CD4-positive, alpha-beta T cell treated with Interleukin-6 for 4 hours (primary cell): ENCODE measurements at regions not wholly inside any gene's neighbourhood (a gene's known extent, or its start where the extent isn't known, plus 50 kb on each side); places are given as distances from the start of the nearest gene placed in this dataset.

Experiments used
- DNase-seq: peaks from one replicate; pipeline ENCODE4 v3.0.0-alpha.2; 2020; ENCODE audit warnings: mixed read lengths

DNA sequence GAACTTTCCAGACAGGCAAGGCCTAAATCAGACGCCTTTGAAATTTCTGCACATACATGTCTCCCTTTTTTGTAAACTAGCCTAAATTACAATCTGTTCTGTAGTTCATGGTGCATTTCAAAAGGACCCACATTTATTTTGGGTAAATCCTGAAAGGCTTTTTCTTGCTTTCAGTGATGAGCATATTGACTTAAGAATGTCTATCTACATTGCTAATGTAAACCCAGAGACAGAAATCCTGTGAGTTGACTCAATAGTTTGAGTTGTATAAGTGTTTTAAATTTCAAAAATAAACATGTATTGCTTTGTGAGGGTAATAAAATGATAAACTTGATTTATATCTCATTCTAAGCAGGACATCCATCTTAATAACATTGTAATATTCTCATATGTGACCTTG, 977.0 kb upstream of the NR2F2 start:
- DNase-seq: no peak

DNA sequence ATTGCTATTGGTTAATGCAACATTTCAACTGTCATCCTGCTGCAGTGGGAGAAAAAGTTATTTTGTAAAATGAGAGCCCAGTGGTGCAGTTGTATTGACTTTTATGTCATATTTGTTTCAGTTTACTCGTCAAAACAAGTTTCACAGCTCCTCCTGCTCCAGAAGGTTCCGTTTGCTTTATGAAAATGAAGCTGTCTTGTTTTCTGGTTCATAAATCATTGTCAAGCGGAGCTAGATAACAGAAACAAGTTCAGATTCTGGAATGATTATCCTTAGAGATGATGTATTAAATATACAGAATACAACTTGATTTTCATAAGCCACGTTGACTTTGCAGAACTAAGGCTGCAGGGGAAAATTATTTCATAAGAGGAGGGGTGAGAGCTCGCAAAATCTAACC, 970.5 kb upstream of the NR2F2 start:
- DNase-seq: no peak

DNA sequence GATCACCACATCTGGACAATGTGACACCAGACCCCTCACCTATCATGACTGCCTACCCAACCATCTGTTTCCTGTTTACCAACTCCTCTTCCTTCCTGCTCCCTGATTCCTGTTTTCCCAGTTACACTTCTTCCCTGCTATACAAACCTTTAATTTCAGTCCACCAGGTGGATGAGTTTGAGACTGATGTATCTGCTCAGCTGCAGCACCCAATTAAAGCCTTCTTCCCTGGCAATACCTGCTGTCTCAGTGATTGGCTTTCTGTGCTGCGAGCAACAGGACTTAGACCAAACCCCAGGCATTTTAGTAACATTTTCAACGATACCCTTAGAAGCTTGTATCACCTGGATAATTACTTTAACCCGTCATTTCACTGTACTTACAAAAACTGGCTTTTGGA, 968.2 kb upstream of the NR2F2 start:
- DNase-seq: no peak

DNA sequence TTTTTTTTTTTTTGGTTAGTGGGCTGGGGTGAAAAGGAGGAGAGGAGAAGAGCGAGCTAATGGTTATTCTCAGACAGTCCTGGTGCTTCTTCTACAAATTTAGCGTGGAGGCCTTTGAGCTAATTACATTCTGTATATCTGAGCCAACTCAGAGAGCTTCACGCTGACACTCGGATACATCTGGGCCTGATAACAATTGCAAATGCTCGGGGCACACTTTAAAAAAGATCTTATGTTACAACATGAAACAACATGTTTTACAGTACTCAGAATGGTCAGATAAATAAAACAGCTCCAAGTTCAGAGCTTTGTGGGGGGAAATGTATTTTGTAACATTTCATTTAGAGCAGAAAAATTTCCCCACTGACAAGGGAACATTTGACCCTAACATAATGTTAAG, 966.9 kb upstream of the NR2F2 start:
- DNase-seq: no peak

- DNase-seq: no peak
Measured at GRCh38 chr15:95365511-95366107, 964.9 kb upstream of the NR2F2 start.

GRCh38 chr15:95368191-95368590, 962.3 kb upstream of the NR2F2 start:
- DNase-seq: no peak

GRCh38 chr15:95368755-95369601, 961.5 kb upstream of the NR2F2 start:
- no peak for DNase-seq

DNA sequence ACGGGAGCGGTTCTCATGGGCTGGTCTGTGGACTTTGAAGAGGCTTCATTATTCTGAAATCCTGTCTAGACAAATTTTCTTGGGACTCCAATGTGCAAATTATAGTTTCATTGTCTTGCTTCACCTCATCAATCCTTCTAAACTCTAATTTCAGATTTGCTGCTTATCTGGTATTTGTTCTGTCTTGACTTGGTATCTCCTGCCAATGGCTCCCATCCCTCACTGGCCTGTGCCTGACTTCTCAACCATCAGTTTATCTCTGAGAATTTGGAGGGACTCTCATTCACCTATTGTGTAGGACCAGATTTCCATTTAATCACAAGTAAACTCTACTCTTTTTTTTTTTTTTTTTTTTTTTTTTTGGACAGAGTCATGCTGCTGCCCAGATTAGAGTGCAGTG, 960.2 kb upstream of the NR2F2 start:
- DNase-seq: no peak

GRCh38 chr15:95371664-95372063, 958.8 kb upstream of the NR2F2 start:
- DNase-seq: no peak

DNA sequence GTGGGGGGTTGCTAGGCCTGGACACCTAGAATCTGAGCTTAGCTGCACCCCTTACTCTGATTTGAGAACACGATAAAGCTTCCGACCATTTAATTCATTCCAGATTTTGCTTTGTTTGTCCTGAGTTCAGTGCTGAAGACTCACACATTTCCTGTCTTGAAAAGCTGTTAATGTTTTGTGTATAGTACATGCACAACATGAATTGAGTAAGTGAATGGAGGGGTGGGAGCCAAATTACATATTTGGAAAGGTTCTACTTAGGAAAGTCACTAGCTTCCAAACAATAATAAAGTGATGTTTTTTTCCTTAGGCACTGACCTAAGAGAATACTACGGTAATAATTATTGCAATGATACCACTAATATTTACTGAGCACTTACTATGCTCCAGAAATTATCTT, 955.2 kb upstream of the NR2F2 start:
- no peak for DNase-seq

DNA sequence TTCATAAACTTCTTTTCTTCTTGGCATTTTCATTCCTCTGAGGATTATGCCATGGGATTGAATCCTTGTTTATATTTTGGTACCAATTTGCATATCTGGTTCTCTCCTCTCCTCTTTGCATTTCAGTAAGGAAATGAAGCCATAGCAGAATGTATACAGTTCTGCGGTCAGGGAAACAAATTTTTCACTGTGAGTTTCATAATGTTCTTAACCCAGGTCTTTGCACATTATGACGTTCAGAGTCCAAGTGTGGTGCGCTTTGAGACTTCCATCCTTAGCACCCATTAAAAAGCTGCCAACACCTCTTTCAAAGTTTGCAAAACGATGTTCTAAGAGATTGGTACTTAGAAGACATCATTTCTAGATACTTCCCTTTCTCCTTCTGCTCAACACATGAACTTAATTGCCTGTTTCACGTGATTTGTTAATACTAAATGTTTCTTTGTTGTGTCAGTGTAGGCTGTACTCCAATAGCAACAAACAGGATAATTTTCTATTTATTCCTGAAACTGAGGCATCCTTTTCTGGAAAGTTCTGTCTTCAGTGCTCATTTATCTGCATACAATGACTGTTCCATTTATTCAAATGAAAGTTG, 953.1 kb upstream of the NR2F2 start:
- DNase-seq: no peak

- no peak for DNase-seq
Measured at GRCh38 chr15:95394186-95395067, 936.1 kb upstream of the NR2F2 start.

DNA sequence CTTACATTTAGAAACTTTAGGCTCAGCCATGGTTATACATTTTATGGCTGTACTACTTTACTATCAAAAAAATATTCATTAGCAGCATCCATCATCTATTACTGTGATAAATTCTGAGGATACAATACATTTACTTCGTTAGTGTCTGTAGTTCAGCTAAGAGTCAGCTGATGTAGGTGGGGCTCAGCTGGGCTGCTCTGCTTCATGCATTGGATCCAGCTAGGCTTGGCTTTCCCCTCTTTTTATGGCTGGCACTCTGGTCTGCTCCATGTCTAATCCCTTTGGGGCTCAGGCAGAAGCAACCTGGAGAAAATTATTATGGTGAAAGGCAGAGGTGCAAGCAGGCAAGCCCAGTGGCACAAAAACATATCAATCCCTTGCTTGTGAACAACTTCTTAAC, 930.1 kb upstream of the NR2F2 start:
- no peak for DNase-seq

DNA sequence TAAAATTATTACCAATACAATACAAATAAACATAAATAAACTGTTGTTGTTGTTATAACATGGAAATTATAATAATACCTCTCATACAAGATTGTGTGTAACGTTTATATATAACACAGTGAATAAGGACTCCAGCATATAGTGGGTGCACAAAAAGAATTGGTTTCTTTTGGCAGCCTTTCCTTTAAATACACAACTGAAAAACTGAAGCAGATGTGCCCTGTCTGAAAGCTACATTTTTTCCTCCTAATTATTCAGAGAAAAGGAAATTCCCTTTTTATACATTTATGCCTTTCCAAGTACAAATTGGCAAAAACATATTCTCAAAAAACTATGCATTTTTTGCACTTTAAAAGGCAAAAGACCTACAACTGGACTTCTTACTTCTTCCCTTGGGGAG, 928.9 kb upstream of the NR2F2 start:
- no peak for DNase-seq

DNA sequence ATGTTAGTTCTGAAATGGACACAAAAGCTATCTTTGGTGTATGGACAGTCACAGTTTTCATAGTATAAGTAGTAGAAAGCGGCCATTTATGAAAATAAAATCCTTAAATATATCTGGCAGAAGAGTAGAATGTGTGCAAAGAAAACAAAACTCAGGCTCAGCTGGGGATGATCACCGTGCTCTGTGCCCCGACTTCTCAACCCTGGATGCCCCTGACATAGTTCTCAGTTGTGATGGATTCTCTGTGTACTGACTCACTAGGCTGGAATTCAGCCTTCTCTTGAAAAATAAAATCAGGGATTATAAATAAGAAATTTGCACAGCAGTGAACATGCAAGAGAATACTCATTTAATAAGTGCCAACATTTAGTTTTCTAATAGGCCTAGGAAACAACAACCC, 925.1 kb upstream of the NR2F2 start:
- no peak for DNase-seq

DNA sequence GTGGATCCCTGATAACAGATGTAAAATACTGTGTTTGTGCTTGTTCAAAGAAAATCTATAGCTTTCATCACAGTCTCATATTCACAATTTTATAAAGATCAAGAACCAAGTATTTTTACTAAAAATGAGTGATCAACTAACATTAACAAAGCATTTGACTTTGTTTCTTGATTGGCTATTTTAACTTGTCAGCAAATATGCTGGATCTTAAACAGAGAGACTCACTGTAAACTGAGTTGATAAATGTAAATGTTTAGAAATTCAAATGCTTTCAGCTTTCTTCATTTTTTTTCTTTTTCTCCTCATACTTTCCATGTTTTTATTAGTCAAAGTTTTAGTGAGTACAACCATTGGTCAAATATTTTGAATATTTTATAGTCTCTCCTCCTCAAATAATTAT, 923.0 kb upstream of the NR2F2 start:
- no peak for DNase-seq

DNA sequence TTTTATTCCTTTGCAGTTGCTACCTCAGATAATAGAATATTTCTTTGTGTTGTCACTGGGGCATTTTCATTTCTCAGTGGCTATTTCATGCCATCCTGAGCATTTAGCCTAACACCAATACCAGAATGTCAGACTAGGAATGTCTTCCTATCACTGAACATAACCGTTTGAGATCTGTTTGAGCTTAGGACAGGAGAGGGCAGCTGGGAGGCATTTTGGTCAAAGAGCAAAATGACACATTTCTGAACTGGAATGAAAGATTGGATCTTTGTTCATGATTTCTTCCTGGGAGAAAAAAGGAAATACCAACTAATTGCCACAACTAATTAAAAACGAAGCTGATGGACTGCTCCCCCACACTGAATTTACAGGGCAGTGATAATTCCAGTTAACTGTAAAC, 921.3 kb upstream of the NR2F2 start:
- no peak for DNase-seq

- DNase-seq: no peak
Measured at GRCh38 chr15:95409626-95410310, 920.7 kb upstream of the NR2F2 start.

DNA sequence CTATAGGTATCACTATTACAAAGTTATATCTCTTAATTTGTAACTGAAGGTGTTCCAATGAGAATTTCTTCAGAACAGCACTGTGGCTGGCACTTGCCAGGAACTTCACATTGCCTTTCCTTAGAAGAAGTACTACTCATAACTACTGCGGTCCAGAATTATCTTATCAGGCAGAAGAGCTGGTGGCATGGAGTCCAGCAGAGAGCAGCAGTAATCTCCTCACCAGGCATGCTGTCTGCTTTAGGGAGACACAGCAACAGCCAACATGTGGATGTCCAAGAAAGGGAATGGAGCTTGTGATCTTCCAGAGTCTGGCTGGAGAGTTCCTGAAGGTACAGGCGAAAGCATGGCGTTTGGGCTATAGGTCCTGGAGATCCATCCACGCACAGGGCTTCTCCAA, 919.7 kb upstream of the NR2F2 start:
- no peak for DNase-seq

DNA sequence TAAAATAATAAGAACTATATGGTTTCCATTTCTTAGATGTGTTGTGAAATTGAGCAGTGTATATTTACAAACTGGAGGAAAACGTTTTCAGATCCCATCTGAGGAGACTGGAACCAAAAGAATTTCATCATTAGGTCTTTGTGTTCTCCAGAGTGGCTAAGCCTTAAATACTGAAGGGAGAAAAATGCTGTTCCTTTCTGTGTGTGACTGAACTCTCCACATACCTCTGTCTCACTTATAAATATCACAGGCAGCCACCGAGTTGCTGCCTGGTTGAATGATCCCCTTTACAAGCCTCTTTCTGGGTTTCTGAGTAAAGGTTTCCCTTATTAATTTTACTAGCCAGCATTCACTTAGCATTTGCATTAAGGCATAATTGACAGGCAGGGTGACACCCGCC, 913.9 kb upstream of the NR2F2 start:
- no peak for DNase-seq

DNA sequence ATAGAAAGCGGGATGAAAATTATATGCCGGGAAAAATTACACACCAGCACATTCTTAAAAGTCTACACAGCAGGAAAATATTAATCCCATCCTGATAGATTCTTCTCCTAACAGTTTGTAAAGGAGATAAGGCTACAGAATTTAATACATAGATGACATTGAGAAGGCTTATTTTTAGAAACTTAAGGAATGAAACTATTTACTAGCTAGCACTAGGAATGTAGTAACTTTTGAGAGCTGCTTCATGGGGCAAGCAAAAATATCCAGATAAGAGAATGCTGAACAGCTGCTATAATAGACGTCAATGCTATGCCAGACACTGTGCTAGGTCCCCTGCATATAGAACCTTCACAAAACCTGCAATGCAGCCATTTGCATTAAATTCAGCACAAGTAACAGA, 912.7 kb upstream of the NR2F2 start:
- DNase-seq: no peak

GRCh38 chr15:95422255-95422654, 908.2 kb upstream of the NR2F2 start:
- DNase-seq: no peak

DNA sequence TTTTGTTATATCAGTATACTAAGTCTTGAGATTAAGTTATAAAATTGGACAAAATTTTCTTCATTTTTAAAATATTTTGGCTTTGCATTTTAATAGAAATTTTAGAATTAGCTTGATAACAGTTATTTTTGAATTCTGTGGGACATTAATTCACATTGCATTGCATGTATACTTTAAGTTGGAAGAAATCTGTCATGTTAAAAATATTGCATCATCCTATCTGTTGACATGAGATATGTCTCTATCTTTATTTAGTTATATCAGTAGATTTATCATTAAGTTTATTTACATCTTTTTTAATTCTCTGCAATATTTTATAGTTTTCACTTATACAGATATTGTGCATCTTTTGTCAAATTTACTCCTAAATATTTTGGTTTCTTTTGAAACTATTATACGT, 904.6 kb upstream of the NR2F2 start:
- no peak for DNase-seq
